OCI-LY1 (cell line): ENCODE measurements at regions not wholly inside any gene's neighbourhood (a gene's known extent, or its start where the extent isn't known, plus 50 kb on each side); places are given as distances from the start of the nearest gene placed in this dataset.

Source experiments
- CTCF ChIP-seq: fragments of 200-600 bp; sonication (generic), shearing (Covaris generic); IDR thresholded peaks from 2 replicates; pipeline ENCODE4 v1.5.1; 2017; ENCODE audit warnings: mild to moderate bottlenecking, antibody characterized with exemption, low read length, moderate library complexity, mixed read lengths
- EZH2 ChIP-seq: fragments of 200-600 bp; sonication (generic), shearing (Covaris generic); IDR thresholded peaks from 2 replicates; pipeline ENCODE4 v1.8.0; 2017; ENCODE audit warnings: borderline replicate concordance, mixed run types, mild to moderate bottlenecking, antibody characterized with exemption, low read length, moderate library complexity, mixed read lengths

GRCh38 chr2:22753476-22753875, 631.5 kb upstream of the KLHL29 start:
- TF ChIP-seq CTCF (no peak), EZH2 (no peak)
